ENCODE measurements at regions not wholly inside any gene's neighbourhood (a gene's known extent, or its start where the extent isn't known, plus 50 kb on each side); places are given as distances from the start of the nearest gene placed in this dataset.

DNA sequence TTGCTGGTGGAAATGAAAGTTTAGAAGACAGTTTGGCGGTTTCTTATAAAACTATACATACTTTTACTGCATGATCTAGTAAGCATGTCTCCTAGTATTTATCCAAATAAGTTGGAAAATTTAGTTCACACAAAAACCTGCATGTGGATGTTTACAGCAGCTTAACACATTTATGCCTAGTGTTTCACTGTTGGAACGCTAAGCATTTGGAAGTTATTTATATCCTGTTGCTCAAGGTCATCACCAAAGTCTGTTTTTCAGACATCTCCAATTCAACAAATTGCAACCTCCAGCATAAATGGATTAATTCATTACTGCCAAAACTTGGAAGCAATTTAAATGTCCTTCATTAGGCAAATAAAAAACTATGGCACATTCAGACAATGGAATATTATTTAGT is 461.8 kb downstream of the SUCLA2 start:
- no peak overlapping the region for H3K4me3 ChIP-seq (ENCODE audit: low read depth, low read length)
- no peaks in the 10 kb centered on the region for H3K79me2 ChIP-seq (ENCODE audit: control insufficient read depth, insufficient read depth, low read length, unreplicated experiment)
- no peaks in the 10 kb centered on the region for H3K27me3 ChIP-seq (ENCODE audit: insufficient read depth, low read length)
- H2AFZ ChIP-seq (ENCODE audit: low read length, unreplicated experiment): no peak overlapping the region
- no peak overlapping the region for H3K27ac ChIP-seq (ENCODE audit: low read depth, low read length)
- H3K36me3 ChIP-seq (ENCODE audit: insufficient read depth, low read length): no peaks in the 10 kb centered on the region
- H3K4me1 ChIP-seq (ENCODE audit: control insufficient read depth, insufficient read depth, low read length, unreplicated experiment): no peaks in the 10 kb centered on the region

DNA sequence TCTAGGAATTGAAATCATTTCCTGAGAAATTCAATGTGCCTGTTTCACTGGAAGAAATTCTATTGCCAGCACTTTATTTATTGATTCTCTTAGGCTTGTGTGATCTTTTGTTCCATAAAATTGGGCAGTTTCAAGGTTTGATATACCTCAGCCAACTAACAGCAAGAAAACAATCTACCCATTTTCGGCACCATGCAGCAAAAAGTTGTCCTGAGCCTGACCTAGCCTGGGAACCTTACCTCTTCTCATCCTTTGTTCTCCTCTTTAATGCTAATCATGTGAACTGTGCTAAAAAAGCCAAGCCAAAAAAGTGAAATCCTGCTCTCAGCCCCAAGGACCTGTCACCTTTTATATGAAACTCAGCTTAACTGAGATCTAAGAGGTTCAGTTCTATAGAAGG is 477.3 kb downstream of the SUCLA2 start:
- no peaks in the 10 kb centered on the region for H3K36me3 ChIP-seq (ENCODE audit: insufficient read depth, low read length)
- H3K4me1 ChIP-seq (ENCODE audit: control insufficient read depth, insufficient read depth, low read length, unreplicated experiment): no peaks in the 10 kb centered on the region
- no peaks in the 10 kb centered on the region for H3K79me2 ChIP-seq (ENCODE audit: control insufficient read depth, insufficient read depth, low read length, unreplicated experiment)

DNA sequence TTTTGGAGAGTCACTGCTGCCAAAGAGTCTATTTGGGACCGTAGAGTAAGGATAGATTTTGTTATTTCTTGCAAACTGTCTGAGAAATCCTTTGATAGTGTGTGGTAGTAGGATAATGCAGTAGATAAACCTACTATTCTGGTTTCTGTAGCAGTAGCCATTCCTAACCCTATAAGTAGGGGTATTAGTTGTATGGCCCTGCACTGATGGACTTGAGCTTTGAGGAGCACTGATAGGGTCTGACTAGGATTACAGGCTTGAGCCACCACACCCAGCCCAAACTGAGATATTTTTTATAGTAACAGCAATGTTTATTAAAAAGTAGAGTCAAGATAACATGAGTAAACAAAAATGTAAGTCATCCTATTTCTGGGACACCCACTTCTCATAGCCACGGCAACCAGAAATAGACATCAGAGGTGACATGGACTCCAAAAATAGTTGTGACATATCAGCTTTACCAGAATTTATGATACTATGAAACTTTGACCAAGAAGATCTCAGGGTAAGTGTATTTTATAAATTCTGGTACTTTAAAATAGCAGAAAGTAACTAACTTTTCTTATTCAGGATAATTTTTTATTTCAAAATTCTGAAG is 479.1 kb downstream of the SUCLA2 start:
- no peaks in the 10 kb centered on the region for H3K27me3 ChIP-seq (ENCODE audit: insufficient read depth, low read length)
- no peaks in the 10 kb centered on the region for H3K4me1 ChIP-seq (ENCODE audit: control insufficient read depth, insufficient read depth, low read length, unreplicated experiment)
- no peak overlapping the region for H3K4me3 ChIP-seq (ENCODE audit: low read depth, low read length)
- H3K79me2 ChIP-seq (ENCODE audit: control insufficient read depth, insufficient read depth, low read length, unreplicated experiment): no peaks in the 10 kb centered on the region
- H2AFZ ChIP-seq (ENCODE audit: low read length, unreplicated experiment): no peak overlapping the region
- no peaks in the 10 kb centered on the region for H3K36me3 ChIP-seq (ENCODE audit: insufficient read depth, low read length)
- H3K27ac ChIP-seq (ENCODE audit: low read depth, low read length): no peak overlapping the region

More for the DNA sequence above, 477.3 kb downstream of the SUCLA2 start:
- Histone ChIP-seq H3K4me3 (ENCODE audit: low read depth, low read length) (no peak overlapping the region), H3K27me3 (ENCODE audit: insufficient read depth, low read length) (no peaks in the 10 kb centered on the region), H3K27ac (ENCODE audit: low read depth, low read length) (no peak overlapping the region), H2AFZ (ENCODE audit: low read length, unreplicated experiment) (no peak overlapping the region)

DNA sequence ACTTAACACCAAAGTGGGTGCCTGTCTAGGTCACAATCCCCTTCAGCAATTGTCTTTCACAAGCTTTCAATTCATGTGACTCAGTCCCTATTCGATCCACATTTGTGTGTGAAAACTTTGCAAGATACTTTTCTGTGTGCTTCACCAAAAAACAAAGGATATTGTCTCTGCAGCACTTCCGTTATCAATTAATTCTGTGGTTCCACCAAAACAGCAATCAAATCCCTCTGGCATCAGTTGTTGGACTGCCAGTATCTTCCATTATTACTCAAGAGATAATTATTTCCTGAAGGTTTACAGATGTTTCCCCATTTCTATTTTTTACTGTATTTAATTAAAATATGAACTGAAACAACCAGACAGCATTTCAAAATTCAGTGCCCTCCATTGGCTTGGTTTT is 481.4 kb downstream of the SUCLA2 start:
- no peaks in the 10 kb centered on the region for H3K36me3 ChIP-seq (ENCODE audit: insufficient read depth, low read length)
- H3K79me2 ChIP-seq (ENCODE audit: control insufficient read depth, insufficient read depth, low read length, unreplicated experiment): no peaks in the 10 kb centered on the region
- no peak overlapping the region for H3K27ac ChIP-seq (ENCODE audit: low read depth, low read length)
- H3K27me3 ChIP-seq (ENCODE audit: insufficient read depth, low read length): no peaks in the 10 kb centered on the region
- no peak overlapping the region for H3K4me3 ChIP-seq (ENCODE audit: low read depth, low read length)
- no peak overlapping the region for H2AFZ ChIP-seq (ENCODE audit: low read length, unreplicated experiment)
- no peaks in the 10 kb centered on the region for H3K4me1 ChIP-seq (ENCODE audit: control insufficient read depth, insufficient read depth, low read length, unreplicated experiment)

DNA sequence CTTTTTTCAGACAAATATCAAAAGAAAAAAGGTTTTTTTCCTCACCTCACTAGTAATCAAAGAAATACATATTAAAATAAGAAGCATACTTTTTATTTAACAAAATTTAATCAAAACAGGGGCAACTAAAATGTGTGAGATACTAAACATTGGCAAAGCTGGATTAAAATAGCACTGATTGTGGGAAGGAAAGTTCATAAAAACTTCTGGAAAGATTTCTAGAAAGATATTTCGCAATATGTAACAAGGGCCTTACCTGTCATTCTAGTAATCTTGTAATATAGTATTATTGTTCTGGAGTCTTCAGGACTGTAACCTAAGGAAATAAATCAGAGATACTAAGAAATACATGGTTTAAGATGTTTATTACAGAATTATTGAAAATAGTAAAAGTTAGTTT is 482.5 kb downstream of the SUCLA2 start:
- H3K79me2 ChIP-seq (ENCODE audit: control insufficient read depth, insufficient read depth, low read length, unreplicated experiment): no peaks in the 10 kb centered on the region
- no peaks in the 10 kb centered on the region for H3K4me1 ChIP-seq (ENCODE audit: control insufficient read depth, insufficient read depth, low read length, unreplicated experiment)
- H3K27ac ChIP-seq (ENCODE audit: low read depth, low read length): no peak overlapping the region
- no peak overlapping the region for H2AFZ ChIP-seq (ENCODE audit: low read length, unreplicated experiment)
- H3K27me3 ChIP-seq (ENCODE audit: insufficient read depth, low read length): no peaks in the 10 kb centered on the region
- no peak overlapping the region for H3K4me3 ChIP-seq (ENCODE audit: low read depth, low read length)
- no peaks in the 10 kb centered on the region for H3K36me3 ChIP-seq (ENCODE audit: insufficient read depth, low read length)

DNA sequence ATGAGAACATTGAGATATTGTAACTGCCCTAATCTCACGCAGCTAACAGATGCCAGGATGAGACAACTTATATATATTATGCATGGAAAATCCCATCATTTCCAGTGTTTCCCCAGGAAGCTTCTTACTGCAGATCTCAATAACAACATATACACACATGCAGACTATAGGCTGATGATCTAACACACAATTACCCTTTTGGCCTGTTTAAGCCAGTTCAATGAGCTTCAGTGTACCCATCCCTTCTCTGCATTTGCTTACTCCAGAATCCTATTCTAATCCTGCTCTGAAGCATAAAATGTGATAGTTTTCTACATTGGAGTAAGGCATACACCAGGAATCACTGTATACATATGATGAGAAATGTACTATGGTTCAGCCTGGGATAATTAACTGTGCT is 489.4 kb downstream of the SUCLA2 start:
- no peak overlapping the region for H3K4me3 ChIP-seq (ENCODE audit: low read depth, low read length)
- H3K36me3 ChIP-seq (ENCODE audit: insufficient read depth, low read length): no peaks in the 10 kb centered on the region
- H2AFZ ChIP-seq (ENCODE audit: low read length, unreplicated experiment): no peak overlapping the region
- H3K4me1 ChIP-seq (ENCODE audit: control insufficient read depth, insufficient read depth, low read length, unreplicated experiment): no peaks in the 10 kb centered on the region
- H3K27ac ChIP-seq (ENCODE audit: low read depth, low read length): no peak overlapping the region
- no peaks in the 10 kb centered on the region for H3K27me3 ChIP-seq (ENCODE audit: insufficient read depth, low read length)
- H3K79me2 ChIP-seq (ENCODE audit: control insufficient read depth, insufficient read depth, low read length, unreplicated experiment): no peaks in the 10 kb centered on the region

DNA sequence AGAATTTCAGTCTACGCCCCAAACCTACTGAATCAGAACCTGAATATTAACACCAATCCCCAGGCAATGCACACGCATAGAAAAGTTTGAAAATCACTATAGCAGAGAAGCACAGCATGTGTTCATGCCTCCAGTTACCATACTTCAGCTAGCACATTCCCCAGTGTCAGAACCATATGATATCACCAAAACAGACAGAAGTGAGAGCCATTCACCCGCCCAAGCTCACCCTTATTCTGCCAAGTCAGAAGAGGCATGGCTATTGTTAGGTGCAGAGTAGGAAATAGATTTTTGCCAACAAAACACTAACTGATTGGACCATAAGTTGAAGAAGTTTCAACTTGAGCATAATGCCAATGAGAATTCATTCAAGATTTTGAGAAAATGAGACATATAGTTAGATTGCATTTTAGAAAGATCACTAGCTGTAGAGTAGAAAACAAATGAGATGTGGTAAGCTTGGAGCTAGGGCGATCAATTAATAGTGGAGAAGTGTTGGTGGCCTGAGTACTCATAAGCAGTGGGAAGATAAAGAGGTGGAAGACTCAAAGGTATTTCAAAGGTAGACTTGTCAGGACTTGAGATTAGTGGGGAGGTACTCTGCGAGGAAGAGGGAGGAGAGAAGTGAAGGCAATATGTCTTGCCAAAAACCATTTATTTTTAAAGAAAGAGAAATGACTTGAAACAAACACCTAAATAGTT is 492.4 kb downstream of the SUCLA2 start:
- no peak overlapping the region for H3K27ac ChIP-seq (ENCODE audit: low read depth, low read length)
- no peaks in the 10 kb centered on the region for H3K27me3 ChIP-seq (ENCODE audit: insufficient read depth, low read length)
- no peaks in the 10 kb centered on the region for H3K79me2 ChIP-seq (ENCODE audit: control insufficient read depth, insufficient read depth, low read length, unreplicated experiment)
- H3K4me1 ChIP-seq (ENCODE audit: control insufficient read depth, insufficient read depth, low read length, unreplicated experiment): no peaks in the 10 kb centered on the region
- no peaks in the 10 kb centered on the region for H3K36me3 ChIP-seq (ENCODE audit: insufficient read depth, low read length)
- no peak overlapping the region for H3K4me3 ChIP-seq (ENCODE audit: low read depth, low read length)
- H2AFZ ChIP-seq (ENCODE audit: low read length, unreplicated experiment): no peak overlapping the region

DNA sequence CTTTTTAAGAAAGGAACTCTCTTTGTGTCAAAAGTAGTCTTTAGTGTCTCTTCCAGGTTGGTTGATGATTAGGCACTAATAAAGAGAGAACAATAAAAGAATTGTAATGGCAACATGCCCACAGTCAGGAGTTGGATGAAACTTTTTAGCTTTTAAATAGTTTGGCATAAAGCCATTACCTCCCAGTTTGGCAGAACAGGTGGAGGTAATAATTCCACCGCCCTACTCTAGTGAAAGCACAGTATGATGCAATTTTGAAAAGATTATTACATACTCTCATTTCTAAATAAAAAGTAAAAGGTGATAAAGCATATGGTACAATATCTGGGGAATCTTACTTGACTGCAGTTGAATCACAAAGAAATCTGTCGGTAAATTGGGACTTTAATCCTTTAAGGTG is 497.6 kb downstream of the SUCLA2 start:
- Histone ChIP-seq H3K79me2 (ENCODE audit: control insufficient read depth, insufficient read depth, low read length, unreplicated experiment) (no peaks in the 10 kb centered on the region), H3K4me1 (ENCODE audit: control insufficient read depth, insufficient read depth, low read length, unreplicated experiment) (peaks cover 17% of the 10 kb centered on the region), H2AFZ (ENCODE audit: low read length, unreplicated experiment) (no peak overlapping the region)

DNA sequence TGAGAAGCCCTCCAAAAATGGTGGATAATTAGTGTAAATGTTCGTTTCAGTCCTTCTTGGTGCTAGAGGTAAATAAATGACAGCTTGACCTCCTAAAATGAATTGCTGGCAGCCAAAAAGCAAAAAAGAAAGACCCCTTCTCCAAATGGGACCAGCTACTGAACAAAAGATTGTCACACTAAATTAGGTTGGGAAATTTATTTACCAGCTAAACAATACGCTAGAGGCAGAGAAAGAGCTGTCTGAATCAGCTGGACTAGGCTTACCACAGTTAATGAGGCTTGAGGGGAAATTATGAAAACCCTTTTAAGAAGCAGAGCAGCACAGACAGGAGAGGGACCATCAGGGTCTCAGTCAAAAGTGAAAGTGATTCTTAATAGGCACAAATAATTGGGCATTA is 498.9 kb downstream of the SUCLA2 start:
- H3K4me1 ChIP-seq (ENCODE audit: control insufficient read depth, insufficient read depth, low read length, unreplicated experiment): peaks cover 23% of the 10 kb centered on the region
- no peak overlapping the region for H3K27ac ChIP-seq (ENCODE audit: low read depth, low read length)
- peak overlapping the region; percentile 1 for H2AFZ ChIP-seq (ENCODE audit: low read length, unreplicated experiment)
- no peaks in the 10 kb centered on the region for H3K36me3 ChIP-seq (ENCODE audit: insufficient read depth, low read length)
- no peaks in the 10 kb centered on the region for H3K79me2 ChIP-seq (ENCODE audit: control insufficient read depth, insufficient read depth, low read length, unreplicated experiment)
- H3K4me3 ChIP-seq (ENCODE audit: low read depth, low read length): no peak overlapping the region
- H3K27me3 ChIP-seq (ENCODE audit: insufficient read depth, low read length): no peaks in the 10 kb centered on the region

More for the DNA sequence above, 497.6 kb downstream of the SUCLA2 start:
- H3K27me3 ChIP-seq (ENCODE audit: insufficient read depth, low read length): no peaks in the 10 kb centered on the region
- no peak overlapping the region for H3K27ac ChIP-seq (ENCODE audit: low read depth, low read length)
- H3K4me3 ChIP-seq (ENCODE audit: low read depth, low read length): no peak overlapping the region
- H3K36me3 ChIP-seq (ENCODE audit: insufficient read depth, low read length): no peaks in the 10 kb centered on the region

DNA sequence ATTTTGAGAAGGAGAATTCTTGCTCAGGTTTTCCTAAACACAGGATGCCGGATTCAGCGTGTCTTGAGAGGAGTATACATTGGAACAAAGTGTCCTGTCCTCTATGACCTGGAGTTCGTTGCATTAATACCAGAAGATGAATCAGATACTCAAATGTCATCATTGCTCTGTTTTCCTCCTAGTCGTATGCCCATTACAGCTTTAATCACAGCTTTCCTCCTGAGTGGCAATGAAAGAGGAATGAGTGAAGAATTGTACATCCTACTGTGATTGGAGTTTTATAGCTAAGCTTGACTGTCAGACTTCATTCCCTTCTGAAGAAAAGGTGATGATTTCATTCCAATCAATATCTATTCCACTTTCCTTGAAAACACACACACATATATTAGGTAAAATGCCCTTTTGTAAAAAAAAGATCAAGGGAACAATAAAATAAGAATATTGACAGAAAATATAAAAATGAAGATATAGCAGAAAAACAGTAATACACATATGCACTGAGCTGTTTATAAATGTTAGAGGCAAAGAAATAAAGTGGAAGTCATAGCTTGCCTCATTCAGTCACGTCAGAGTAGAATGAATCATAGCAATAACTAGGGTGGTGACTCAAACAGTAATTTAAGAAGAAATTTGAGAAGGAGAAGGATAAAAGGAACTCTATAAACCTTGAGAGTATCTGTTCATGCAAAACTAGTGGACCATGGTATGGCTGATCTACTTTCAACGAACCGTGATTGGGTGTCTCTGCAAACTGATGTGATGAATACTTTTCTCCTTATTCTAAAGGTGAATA is 501.5 kb downstream of the SUCLA2 start:
- Histone ChIP-seq H3K27ac (ENCODE audit: low read depth, low read length) (peak overlapping the region; percentile 98), H3K4me1 (ENCODE audit: control insufficient read depth, insufficient read depth, low read length, unreplicated experiment) (peaks cover 23% of the 10 kb centered on the region)

More for the DNA sequence above, 501.5 kb downstream of the SUCLA2 start:
- H3K4me3 ChIP-seq (ENCODE audit: low read depth, low read length): peak overlapping the region; percentile 58
- peak overlapping the region; percentile 15 for H2AFZ ChIP-seq (ENCODE audit: low read length, unreplicated experiment)
- no peaks in the 10 kb centered on the region for H3K79me2 ChIP-seq (ENCODE audit: control insufficient read depth, insufficient read depth, low read length, unreplicated experiment)
- no peaks in the 10 kb centered on the region for H3K27me3 ChIP-seq (ENCODE audit: insufficient read depth, low read length)
- no peaks in the 10 kb centered on the region for H3K36me3 ChIP-seq (ENCODE audit: insufficient read depth, low read length)

All from ACC112 (cell line).